GM21381 (cell line): ENCODE measurements at regions not wholly inside any gene's neighbourhood (a gene's known extent, or its start where the extent isn't known, plus 50 kb on each side); places are given as distances from the start of the nearest gene placed in this dataset.
A peak's percentile ranks its signal among the peaks of the same experiment; 100 is the strongest.
"Not testable (repeated sequence)": the region's sequence is repeated elsewhere in the genome, so short reads cannot be mapped to it uniquely, and the experiment has no call there.

ENCODE experiments used
- ATAC-seq: cut with Tn5 transposase; IDR thresholded peaks from one replicate; pipeline ENCODE4 v1.9.1; 2021; ENCODE audit warnings: mild to moderate bottlenecking, moderate library complexity; ENCODE audit not compliant: unreplicated experiment

DNA sequence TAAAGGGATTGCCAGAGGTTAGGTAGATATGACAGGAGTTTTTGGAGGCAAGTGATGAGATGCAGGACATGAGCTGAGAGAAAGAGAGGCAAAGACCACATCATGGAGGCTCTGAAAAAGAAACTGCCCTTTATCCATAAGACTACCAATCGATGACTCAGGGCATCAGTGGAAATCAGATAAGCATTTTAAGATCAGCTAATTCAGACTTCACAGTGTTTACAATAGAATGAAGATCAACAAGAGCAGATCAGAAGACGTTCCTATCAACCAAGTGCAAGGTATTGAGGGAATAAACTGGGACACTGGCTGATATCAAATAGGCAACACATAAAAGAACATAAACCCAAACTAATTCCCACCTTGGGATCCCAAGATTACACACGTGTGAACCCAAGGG is 227.2 kb downstream of the SLCO4C1 start:
- ATAC-seq = no peak

DNA sequence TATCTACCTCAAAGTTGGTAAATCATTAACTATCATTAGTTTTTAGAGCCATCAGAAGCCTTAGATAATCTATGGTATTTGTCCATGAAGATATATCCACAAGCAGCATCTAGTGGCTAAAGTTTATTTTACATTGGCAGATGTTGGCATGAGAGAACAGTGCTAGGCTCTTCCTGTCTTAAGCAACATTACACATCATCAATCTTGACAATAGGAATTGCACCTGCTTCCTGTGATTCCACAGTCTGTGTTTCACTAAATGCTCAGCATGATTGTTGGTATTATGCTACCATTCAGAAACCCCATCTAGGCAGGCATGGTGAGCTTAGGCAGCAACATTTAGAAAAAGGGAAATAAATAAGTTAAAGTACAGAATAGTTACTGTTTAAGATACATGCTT is 246.6 kb downstream of the SLCO4C1 start:
- ATAC-seq = no peak

DNA sequence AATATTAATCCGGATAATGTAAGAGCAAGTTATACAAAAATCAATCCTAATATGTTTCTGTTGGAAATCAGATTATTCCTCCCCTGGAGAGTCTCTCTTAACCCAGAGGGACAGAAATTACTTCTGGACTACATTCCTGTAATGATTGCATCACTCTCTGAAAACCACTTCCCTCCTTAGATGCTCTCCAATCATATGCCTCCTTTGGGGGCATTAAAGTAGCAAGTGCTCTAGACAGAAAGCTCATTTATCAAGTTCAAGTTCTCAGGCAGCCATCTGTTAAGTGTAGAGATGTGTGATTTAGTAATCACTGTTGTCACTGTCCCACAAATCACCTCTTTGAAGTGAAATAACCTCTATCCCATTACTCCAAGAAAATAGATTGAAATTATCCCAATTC is 247.1 kb downstream of the SLCO4C1 start:
- ATAC-seq = no peak

DNA sequence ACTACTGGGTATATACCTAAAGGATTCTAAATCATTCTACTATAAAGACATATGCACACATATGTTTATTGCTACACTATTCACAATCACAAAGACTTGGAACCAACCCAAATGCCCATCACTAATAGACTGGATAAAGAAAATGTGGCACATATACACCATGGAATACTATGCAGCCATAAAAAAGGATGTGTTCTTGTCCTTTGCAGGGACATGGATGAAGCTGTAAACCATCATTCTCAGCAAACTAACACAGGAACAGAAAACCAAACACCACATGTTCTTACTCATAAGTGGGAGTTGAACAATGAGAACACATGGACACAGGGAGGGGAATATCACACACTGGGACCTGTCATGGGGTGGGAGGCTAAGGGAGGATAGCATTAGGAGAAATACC is 249.0 kb downstream of the SLCO4C1 start:
- not testable (repeated sequence) for ATAC-seq

DNA sequence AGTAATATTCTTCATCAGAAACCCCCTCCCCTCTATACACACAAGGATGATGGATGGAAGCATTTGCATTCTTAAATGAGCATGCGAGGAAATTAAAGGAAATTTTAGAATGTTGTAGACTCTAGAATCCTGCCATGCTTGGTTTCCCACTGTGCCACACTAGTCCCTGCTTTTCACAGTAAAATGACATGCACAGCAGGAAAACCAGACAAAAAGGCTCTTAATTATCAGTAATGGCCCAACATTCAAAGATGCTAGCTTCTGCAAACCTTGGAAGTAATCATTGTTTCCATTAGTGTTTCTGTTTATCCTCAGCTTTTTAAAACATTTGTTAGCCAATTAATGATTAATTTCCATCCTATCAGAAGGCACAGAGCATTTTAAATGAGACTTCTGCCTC is 255.8 kb downstream of the SLCO4C1 start:
- no peak for ATAC-seq

DNA sequence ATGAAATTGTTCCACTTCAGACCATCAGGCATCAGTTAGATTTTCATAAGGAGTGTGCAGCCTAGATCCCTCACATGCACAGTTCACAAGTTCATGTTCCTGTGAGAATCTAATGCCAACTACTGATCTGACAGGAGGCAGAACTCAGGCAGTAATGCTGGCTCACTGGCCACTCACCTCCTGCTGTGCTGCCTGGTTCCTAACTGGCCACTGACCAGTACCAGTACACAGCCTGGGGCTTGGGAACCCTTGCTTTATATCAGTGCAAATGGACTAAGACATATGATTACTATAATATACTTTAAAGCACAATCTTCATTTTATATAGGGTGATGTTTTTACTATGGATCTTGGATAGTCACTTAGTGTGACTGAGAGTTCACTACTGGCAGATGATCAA is 259.2 kb downstream of the SLCO4C1 start:
- no peak for ATAC-seq

DNA sequence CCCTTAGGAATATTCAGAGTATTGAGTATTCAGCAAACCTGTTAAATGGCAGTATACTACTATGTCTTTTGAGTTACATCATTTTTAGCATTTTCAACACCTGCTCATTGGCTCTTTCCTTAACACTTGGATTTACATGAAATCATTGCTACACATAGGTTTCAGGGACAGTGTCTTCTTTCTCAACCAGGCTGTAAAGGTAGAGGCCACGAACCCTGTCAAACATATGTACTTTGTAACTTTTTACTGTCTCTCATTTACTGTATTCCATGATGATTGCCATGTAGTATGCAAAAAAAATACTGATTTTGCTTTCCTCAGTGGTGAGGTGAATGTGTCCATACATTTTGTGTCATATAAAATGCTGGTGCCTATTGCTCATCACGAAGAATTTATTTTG is 264.4 kb downstream of the SLCO4C1 start:
- ATAC-seq = no peak

DNA sequence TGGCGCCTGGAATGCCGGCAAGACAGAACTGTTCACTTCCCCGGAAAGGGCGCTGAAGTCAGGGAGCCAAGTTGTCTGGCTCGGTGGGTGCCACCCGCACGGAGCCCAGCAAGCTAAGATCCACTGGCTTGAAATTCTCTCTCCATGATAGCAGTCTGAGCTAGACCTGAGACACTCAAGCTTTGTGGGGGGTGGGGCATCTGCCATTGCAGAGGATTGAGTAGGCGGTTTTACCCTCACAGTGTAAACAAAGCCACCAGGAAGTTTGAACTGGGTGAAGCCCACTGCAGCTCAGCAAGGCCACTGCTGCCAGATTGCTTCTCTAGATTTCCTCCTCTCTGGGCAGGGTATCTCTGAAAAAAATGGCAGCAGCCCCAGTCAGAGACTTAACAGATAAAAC is 277.4 kb downstream of the SLCO4C1 start:
- ATAC-seq = no peak

DNA sequence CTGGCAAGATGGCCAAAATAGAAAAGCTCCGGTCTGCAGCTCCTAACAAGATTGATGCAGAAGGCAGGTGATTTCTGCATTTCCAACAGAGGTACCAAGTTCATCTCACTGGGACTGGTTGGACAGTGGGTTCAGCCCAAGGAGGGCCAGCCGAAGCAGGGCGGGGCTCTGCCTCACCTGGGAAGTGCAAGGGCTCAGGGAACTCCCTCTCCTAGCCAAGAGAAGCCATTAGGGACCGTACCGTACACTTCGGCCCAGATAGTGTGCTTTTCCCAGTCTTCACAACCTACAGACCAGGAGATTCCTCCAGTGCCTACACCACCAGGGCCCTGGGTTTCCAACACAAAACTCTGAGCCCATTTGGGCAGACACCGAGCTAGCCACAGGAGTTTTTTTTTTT is 277.8 kb downstream of the SLCO4C1 start:
- ATAC-seq = no peak

DNA sequence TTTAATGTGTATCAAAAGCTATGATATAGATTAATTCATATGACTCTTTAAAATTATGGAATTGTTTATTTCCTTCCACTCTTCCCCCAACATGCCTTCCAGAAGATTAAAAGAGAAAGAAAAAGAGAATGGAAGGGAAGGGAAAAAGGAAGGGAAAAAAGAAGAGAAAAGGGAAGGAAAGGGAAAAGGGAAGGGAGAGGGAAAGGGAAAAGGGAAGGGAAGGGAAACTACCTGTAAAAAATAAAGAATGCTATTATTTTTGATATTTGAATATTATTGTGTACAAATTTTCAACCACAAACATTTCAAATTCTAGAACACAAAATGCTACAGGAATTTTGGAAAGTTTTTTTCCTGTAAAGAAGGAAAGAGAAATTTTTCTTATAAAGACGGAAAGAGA is 281.7 kb downstream of the SLCO4C1 start:
- ATAC-seq = no peak

DNA sequence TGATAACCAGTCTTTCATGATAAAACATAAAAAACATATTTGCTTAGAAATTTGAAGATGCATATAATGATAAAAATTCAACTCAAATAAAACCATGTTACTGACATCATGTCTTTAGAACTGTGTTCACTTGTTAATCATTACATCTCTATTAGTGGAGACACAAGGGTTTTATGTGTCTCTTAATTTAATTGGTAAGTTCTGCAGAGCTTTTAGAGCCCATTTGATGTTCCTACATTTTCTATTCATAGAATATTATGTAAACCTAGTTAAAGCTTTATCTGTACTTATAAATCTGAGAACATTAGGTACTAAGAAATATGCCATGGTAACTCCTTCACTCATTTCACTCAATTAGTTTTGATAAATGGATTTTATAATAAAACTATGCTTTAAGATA is 285.4 kb downstream of the SLCO4C1 start:
- no peak for ATAC-seq

DNA sequence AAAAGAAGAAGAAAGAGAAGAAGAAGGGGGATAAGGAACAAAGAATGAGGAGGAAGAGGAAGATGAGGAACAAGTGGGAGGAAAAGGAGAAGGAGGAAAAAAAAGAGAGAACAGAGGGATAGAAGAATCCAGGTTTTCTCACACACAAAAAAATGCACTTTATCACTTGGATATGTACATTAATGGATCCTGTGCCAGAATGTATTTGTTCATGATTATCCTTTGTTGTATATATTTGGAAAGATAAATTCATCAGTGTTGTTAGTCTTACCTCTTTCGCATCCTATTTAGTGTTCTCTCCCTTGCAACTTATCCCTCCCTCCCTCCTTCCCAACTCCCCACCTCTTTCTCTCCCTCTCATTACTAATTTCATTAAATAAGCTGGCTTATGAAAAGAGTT is 298.8 kb downstream of the SLCO4C1 start:
- no peak for ATAC-seq

DNA sequence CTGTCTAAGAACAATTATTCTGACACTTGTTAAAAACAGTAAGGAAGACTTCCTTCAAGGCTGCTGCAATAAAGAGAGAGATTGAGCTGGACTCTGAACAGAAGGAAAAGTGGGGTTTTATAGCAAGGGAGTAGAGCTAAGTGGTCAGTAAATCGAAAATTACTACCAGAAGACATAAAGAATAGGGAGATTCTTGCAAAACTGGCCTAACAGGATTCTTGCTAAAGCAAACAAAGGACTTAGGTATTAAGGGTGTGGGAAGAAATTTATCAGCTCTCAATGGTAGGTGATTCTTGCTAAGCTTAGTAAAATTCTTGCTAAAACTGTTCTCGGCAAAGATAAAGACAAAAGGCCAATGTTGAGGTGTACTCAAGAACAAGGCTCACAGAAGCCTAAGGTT is 300.5 kb downstream of the SLCO4C1 start:
- ATAC-seq = no peak

DNA sequence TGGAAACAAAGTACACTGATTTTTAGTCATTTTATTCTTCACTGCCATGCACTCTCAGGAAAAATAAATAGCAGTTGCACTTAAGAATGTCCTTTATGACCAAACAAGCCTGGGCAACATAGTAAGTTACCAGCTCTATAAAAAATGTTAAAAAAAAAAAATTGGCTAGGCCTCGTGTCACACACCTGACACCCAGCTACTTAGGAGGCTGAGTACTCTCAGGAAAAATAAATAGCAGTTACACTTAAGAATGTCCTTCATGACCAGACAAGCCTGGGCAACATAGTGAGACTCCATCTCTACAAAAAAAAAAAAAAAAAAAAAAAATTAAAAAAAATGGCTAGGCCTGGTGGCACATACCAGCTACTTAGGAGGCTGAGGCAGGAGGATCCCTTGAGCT is 304.6 kb downstream of the SLCO4C1 start:
- no peak for ATAC-seq

DNA sequence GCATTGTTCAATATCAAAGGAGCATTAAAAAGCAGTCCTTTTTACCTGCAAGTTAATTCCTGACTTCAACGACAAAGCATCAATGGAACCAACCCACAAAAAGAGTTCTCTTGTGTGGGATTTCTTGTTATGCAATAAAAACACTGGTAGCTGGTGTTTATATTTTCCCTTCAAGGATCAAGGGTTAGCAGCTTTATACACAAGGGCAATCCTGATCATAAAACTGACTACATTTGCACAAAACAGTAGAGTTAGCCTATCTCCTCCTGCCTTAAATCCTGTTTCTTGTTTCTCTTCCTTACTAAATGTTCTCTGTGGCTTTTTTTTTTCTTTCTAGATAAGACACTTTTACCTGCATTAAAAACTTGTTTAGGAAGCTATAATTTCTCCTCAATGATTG is 306.4 kb downstream of the SLCO4C1 start:
- ATAC-seq = no peak

DNA sequence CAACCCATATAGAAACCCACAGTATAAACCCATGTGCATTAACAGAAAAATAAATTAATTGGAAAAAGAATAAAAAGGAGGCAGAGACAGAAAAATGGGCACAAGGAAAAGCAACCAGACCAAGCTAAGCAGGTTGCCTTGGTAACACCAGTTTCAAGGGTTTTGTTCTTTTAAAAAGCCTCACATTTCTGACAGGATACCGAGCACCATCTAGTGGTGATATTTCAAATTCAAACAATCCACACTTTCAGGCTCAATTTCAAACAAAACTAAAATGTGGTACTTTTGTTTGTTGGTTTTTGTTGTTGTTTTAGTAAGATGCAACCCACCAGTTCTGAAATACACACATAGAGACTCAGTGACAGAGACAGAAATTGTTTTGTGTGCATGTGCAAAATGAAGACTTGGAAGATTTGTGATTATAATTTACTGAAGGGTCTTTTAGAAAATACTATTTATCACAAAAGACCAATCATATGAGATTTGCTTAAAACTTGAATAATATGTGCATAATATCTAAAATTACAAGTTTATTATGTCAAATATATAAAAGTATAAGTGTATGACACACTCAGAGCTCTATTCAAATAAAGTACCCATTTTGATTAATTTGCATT is 318.2 kb downstream of the SLCO4C1 start:
- peak; percentile 68 for ATAC-seq

DNA sequence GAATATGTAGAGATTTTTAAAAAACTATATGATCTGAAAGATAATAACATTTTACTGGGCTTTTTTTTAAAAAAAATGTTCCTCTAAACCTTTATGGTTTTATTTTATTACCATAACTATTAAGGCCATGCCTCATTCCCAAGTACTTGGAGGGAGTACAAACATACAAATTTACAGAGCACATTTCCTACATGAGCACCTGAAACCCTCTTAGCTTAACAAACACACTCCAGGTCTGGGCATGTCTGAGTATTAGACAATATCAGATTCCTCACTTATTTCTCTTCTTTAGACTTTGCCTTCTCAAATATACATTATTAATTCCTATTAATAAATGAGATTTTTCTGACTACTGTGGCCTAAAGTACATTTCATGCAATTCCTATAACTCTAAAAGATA is 319.2 kb downstream of the SLCO4C1 start:
- ATAC-seq = no peak

DNA sequence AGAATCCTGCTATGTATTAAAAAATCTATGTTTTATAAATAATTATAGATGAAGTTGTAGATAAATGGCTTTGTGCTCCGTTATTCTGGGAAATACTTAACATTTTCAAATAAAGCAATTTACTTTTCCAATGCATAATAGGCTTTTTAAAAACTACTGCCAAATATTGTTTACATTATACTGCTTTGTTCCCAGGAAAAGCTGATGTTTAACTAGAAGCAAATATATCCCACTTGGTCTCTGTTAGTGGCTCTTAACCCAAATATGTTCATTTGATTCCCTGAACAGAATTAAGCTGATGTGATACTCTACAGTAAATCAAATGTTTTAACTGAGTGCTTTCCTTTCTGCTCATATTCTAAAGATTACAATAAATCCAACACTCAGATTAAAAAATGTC is 326.3 kb downstream of the SLCO4C1 start:
- ATAC-seq = no peak

DNA sequence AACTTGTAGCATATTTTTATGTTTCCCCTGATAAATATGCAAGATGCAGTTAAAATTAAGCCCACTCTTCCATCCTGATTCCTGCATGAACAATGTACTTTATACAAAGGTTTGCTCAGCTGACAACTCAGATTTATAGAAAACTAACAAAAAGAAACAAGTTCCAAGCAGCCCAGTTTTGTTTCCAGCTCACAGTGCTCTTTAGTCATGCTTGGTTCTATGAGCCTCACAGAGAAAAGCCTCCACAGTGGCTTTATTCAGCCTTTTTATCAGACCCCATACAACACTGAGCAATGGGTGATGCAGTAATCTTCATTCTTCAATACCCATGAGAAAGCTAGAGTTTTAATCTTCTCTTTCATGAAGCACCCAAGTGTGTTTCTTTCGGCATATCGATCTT is 329.6 kb downstream of the SLCO4C1 start:
- no peak for ATAC-seq

DNA sequence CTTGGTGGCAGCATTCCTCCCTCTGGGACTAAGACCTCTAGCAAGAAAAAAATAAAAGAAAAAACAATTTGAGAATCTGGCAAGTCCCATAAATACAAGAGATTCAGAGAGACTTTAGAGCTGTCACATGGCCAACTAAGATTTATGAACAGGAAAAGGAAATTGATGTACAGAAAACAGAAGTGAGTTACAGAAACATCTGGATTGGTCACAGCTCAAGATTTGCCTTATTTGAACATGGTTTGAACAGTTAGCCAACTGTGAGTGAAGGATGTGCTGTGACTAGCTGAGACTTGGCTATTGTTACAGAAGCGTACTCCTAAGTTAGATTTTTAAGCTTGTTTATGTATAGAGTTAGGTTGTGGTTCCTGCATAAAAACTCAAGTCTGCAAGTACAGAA is 340.2 kb downstream of the SLCO4C1 start:
- no peak for ATAC-seq

DNA sequence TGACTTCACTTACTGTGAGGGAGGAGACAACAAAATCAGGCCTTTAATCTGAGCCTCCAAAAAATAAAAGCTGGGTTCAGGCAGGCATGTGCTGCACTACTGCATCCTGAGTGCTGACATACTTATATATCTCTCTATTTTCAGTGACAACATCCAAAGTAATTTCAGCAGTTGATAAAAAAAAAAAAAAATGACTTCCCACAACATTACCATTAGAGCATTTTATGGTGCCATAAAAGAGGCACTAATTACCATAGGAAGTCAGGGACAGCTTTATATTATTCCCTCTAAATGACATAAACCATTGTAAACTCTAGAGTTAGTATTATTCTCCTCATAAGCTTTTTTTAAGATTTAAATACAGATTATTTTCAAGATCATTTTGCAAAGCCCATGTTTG is 346.1 kb downstream of the SLCO4C1 start:
- no peak for ATAC-seq

DNA sequence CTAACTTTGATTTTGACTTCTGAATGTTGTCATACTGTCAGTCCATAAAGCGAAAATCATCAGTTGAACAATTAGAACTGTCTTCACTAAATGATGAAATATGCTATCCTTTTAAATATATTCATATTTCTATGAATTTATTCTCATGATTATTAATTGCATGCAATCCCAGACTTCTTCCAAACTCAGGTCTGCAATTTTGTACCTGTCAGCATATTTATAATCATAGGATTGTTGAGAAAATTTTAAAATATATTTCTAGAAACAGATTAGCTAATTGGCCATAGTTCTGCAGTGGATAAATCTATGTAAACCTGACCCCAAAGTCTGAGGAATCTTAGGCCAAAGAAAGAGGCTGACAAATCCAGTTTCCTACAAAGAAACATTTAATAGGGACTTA is 347.5 kb downstream of the SLCO4C1 start:
- ATAC-seq = no peak

DNA sequence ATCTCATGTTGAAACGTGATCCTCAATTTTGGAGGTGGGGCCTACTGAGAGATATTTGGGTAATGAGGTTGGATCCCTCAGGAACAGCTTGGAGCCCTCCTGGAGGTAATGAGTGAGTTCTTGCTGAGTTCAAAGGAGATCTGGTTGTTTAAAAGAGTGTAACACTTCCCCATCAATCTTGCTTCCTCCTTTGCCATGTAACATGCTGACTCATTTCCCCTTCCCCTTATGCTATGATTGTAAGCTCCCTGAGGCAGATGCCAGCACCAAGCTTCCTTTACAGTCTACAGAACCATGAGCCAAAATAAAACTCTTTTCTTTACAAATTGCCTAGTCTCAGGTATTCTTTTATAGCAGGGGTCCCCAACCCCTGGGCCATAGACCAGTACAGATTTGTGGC is 352.3 kb downstream of the SLCO4C1 start:
- ATAC-seq = no peak
